Hematopoietic multipotent progenitor cell treated with erythropoietin and hydrocortisone succinate and interleukin-3 and kit ligand, for 6 days (in vitro differentiated cells): ENCODE measurements at regions not wholly inside any gene's neighbourhood (a gene's known extent, or its start where the extent isn't known, plus 50 kb on each side); places are given as distances from the start of the nearest gene placed in this dataset.
A peak's percentile ranks its signal among the peaks of the same experiment; 100 is the strongest.

Experiments
- DNase-seq: peaks from one replicate; pipeline ENCODE4 v3.0.0-alpha.2; 2015

DNA sequence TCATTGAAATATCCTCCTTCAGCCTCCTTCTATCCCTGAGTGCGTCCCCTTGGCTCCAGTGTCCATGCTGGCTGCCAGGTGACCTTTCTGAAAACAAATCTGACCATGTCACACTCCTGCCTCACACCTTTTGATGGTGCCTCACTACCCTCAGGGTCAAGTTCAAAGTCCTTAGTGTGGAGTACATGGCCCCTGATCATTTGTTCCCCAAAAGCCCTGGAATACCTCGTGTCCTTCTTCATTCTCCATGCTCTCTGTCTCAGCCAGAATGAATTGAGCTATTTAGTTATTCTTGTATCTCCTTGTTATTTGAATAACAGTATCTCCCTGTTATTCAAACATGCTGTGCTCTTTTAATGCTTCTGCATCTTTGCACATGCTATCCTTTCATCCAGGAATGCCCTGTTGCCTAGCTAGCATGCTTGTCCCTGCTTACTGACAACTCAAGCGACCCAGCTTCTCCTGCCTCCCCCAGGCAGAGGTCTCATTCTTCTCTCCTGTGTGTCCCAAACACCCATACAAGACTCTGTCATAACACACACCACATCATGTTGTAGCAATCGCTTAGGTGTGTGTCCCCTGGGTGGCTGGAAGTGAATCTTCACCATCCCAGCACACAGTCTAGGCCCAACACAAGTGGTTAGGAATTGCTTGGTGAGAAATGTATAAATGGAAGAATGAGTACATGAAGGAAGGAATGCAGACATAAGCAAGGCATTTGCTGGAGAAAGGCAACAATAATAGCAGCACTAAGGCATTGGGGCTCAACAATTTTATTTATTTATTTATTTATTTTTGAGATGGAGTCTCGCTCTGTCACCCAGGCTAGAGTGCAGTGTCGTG lies 144.0 kb downstream of the DDX1 start:
- DNase-seq = no peak

DNA sequence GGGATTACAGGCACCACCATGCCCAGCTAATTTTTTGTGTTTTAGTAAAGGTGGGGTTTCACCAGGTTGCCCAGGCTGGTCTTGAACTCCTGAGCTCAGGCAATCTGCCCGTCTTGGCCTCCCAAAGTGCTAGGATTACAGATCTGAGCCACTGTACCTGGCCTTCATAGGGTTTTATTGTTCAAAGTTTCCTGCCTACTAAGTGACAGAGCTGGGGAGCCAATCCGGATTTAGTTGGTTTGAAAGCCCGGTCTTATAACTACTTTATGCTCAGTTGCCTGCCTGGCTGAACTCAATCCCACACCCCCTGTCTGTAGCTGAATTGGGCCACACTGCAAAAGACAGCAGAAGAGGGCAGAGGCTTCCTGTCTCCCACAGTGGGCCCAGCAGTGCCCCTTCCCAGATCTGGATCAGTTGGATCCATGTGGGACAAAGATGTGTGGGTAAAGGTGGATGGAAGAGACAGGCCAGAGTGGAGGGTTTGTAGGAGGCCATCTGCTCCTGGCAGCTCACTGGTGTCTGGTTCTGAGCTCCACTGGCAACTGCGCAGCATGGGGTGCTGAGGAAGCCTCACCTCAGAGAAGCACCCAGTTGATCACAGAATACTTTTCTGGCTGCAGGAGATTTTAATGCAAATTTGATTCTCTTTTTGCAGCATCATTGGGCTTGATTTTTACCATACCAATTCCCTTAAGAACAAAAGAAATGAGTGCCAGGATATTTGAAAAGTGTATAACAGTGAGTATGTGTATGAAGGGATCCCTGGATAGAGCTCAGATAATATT lies 144.9 kb downstream of the DDX1 start:
- no peak for DNase-seq

DNA sequence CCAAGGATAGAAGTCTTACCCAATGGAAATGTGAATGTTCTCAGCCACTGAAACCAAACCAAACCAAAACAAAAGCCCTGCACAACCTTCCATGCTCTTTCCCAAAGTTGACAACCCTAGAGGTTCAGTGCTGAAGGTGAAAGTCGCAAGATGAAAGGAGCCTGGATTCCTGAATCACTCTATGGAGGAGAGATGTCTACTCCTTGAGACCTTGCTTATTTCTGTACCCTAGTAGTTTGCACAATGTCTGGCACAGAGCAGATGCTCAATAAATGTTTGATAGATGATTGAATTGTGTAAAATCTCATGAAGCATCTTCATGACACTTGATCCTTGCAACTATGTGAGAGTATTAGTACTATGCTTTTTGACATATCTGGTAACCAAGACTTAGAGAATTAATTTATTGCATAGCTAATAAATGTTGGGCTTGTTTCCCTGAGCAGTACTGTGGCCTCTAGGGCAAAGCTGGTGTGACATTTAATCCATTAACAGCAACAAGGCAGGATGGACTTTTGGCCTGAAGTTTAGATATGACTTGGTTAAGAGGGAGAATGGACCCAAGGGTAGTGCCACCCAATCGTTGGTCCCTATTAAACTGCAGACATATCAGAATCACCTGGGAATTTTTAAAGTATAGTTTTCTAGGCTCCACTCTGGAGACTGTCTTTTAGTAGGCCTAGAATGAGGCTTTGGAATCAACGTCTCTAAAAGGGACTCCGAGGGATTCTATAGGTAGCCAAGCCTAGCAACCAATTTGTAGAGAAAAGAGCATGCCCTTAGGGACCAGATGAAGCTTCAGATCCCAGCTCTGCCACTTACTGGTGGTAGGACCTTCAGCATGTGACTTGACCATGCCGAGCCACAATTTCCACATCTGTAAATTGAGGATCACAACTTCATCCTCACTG lies 145.9 kb downstream of the DDX1 start:
- DNase-seq = no peak

DNA sequence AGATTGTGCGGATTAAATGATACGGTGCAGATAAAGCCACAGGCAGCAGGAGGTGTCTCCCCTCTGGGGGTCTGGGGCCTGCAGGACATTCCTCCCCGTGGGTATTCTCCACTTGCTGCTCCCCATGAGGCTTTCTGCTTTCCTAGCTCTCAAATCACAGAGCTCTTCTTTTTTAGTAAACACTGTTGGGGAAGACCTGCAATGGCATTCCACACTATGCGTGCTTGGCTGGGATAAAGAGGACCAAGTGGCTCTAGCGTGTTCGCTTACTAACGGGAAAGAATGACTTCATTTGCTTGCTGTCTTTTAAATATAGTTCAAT lies 146.5 kb downstream of the DDX1 start:
- DNase-seq = no peak

DNA sequence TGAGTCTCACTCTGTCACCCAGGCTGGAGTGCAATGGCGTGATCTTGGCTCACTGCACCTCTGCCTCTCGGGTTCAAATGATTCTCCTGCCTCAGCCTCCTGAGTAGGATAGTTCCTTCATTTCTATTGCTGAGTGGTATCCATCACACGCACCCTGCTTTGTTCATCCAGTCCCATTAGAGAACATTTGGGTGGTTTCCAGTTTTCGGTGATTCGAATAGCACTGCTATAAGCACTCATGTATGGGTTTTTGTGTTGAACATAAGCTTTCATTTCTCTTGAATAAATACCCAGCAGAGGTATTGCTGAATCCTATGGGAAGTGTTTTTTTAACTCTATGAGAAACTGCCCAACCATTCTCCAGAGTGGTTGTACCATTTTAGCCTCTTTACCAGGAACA lies 147.3 kb downstream of the DDX1 start:
- DNase-seq = no peak

DNA sequence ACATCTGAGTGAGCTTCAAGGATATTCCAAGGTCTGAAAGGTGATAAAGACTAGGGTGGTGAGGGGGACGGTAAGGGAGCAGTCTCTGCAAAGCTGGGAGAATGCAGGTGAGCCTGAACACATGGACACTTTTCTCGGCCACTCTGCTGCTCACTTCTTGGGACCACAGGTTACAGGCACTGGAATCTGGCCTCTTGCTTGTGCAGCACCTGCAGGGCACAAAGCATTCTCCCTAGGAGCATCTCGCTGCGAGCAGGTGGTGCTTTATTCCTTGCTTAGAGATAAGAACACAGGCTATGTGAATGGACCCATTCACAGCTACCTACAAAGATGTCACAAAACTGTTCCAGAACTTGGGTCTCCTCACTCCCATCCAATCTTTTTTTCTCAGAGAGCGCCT lies 153.2 kb downstream of the DDX1 start:
- no peak for DNase-seq

DNA sequence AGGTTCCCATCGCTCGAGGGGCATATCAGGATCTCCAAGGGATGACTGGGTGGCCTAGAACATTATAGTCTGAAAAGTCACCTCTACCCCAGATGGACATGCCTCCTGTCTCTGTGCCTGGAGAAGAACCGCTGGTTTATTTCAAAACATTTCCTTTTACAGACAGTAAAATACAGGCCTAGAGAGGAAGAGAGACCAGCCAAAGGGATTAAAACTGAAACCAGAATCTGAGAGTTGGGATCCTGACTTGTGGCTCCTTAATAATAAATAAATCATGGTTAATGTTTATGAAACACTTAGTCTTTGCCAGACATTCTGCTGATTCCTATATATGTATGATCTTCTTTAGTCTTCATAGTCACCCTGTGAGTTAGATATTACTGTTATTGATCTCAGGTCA lies 153.7 kb downstream of the DDX1 start:
- DNase-seq = no peak

DNA sequence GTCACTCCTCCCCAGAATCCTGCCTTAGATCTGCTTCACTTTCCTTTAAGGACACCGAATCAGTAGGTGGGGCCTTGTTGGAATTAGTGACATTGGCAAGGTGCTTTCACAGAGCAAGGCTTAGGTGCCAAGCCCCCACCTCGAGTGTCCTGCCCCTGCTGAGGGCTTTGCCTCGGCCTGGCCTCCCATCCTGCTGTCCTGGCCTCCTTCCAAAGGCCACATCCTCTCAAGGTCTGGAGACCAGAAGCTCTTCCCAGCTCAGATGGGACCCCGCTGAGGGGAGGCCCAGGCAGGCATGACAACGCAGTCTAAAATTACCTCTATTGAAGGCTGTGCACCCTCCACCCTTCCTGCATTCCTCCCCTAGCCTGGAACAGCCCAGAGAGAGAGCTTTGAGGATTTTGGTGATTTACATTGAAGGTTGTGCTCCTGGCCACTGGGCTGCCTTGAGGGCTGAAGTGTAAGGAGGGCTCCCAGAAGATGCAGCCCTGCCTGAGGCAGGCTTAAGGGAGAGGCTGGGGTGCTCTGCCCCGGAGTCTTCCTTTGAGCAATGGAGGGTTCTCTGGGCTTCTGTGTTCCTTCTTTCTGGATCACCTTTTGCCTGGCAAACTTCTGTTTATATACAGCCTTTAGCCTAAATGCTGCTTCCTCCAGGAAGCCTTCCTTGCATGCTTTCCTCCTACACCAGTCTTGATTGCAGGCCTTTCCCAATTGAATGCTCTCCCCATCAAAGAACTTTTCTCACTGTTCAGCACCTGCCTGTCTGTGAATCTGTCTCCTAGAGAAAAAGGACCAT lies 154.4 kb downstream of the DDX1 start:
- DNase-seq = no peak

DNA sequence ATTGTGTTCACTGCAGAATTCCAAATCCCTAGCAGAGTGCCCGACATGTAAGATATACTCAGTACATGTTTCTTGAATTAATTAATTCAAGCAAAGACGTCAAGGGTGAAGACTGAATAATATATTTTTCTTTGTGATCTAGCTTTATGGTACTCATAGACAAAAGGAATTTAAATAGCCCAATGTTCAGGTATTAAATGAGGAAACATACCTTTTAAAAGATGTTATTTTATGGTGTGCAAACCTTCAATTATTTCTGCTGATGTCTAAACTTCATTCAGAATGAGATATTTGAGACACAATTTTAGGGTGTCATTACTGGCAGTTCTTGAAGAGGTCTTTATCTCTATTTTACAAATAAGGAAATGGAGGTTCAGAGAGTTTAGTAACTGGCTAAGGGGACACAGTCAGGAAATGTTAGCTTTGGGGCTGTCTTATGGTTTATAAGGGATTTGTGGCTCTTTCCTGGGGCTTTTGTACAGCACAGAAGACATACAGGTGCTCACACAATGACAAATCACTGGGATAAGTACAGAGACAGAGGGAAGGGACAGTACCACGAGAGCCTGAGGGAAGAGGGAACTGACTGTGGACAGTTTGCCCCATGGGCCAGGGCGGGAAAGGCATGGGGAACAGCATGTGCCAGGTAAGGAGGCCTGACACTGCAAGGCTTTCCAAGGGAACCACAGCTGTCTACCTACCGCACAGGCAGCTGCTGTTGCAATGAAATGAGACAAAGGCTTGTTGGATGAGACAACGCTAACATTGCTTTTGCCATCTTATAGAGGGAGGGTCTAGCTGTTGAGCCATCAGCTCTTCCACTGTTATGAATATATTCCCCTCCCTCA lies 155.3 kb downstream of the DDX1 start:
- DNase-seq = no peak

DNA sequence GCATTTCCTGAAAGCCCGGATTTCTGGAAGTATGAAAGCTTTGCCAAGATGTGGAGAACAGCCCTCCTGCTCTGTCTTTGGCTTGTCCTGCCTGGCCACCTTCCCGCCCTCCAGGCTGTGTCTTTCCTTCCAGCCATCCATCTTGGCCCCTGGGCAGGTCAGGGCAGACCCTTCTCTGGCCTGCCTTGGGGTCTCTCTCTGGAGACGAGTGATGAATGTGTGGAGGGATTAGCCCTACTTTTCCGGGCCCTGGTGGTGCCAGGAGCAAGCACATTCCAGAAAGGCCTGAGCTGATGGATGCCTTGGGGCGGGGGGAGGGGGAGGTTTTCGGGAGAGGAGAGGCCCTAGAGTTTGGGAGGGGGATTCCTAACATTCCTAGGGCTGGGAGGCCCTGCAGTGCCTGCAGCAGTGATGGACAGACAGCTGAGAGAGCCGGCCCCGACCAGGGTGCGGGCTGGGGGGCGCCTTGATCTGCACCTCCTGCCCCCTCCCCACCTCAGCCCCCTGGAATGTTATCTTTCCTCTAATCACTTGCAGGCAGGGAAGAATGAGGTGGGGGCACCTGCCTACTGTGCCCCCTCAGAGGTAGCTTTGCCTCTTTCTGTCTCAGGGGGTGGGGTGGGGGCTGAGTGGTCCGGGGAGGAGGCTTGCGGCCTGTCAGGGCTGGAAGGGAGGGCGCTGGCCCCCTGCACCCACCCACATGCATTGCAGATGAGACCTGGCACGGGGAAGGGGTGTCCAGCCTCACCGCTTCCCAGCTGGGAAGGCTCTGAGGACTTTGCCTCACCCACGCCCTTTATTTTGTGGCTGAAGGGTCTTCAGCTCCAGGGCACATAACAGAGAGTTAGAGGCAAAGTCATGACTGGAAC lies 156.2 kb downstream of the DDX1 start:
- DNase-seq = no peak

DNA sequence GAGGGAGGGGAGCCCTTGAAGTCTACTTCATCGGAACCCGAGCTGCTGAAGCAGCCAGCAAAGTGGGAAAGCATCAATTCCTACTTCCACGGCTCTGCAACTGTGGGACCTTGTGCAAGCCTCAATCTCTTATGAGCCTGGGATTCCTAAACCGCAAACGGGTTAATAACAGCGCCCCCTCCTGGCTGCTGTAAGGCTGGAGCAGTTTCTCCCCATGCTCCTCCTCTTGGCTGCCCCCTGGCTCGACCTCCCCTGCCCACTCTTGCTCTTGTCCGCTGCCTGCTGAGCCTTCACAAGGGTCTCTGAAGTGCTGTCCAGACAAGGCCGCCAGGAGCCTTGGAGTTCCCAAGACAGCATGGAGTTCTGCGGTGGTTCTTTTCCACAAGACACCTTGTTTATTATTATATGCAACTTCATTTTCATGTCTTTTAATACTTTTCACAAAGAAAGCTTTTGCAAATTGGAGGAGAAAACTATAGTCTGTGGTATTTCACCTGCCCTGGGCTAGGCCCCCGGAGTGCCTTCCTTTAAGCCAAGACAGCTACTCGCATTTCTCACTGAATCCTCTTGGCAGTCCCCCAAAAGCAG lies 157.2 kb downstream of the DDX1 start:
- peak; percentile 61 for DNase-seq

DNA sequence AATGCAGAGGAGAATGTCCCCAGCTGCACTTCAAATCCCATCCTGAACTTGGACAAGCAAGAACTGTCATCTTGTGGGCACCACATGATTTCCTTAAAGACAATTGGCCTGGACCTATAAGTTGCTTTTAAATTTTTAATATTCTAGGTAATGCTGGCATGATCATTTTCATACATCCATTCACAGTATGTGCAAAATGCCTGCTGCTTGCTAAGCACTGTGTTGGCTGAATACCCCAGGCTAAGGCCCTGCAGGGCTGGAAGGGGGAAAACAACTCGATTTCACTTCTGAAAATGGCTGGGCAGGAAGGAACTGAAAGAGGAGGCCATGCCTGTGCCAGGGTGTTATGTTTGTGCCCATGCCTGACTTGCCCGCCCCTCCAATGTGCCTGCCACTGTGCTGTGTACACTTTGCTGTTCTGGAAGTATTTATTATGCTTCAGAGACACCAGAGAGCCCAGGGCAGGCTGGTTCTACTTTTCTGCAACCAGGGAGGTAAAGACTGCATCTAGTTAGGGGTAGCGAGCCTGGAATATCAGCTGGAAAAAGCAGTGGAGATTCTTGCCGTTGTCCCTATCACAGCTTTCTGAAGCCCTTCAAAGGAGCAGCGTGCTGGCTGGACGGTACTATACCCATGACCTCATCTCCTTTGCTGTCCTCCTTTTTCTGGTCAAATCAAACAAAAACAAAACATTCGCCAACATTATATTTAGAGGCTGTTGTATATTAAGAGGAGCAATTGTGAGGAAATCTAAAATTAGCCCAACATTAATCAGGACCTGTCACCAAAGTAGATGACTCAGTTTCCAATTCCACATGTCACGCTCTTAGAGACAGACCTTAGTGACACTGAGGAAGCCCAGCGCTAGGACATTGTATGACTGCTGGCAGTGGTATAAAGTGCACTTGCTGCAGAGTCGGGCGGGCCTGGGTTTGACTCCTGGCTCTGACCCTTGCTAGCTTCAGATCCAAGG lies 158.1 kb downstream of the DDX1 start:
- DNase-seq = no peak

DNA sequence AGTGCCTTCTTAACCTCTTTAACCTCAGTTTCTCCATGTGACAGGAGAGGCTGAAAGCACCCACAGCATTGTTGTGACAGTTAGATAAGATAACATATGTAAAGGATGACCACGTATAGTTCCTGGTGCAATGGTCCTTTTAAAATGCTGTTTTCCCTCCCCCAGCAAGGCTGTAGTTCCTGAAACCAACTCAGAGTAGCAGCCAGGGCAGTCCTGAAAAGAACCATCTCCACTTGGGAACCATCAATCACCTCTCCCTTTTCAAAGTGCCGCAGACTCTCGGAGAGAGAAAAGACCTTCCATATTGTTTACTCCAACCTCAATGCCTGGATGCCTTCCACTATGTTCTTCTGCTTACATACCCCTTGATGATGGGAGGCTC lies 158.8 kb downstream of the DDX1 start:
- DNase-seq = no peak

DNA sequence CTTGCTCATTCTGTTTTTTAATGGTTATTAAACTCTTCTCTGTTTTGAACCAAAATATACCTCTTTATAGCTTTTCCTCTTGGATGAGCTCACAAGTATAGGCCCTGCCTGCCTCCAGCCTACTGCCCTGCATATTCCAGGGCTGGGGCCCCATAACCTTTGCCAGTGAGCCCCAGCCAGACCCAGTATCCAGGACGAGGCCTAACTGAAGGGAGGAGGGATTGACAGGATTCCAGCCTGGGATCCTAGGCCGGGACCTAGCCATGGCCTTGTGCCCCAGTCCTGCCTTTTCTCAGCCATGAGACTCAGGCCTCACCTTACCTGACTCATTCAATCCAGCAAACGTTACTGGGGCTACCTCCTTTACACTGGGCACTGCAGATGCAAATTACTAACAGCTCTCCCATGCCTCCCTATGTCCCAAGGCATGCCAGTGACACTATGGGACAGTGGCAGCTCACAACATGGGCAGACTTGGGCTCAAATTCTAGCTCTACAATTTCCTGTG lies 159.2 kb downstream of the DDX1 start:
- no peak for DNase-seq

DNA sequence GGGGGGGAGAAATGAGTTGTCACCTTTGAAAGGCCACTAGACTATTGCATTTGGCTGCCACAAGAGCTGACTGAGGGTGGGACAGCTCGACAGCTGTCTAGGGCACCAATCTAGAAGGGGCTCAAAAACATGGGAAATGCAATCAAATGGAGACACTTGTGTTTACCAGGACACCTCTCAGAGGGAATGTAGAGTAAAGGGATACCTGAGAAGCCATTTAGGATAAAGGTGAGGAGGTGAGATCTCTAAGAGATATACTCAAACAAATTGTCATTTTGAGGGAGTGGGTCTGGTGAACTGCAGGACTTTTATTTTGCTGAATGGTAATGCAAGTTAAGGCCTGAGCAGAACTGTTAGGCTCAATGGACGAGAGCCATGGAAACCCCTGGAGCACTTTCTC lies 159.8 kb downstream of the DDX1 start:
- DNase-seq = no peak

DNA sequence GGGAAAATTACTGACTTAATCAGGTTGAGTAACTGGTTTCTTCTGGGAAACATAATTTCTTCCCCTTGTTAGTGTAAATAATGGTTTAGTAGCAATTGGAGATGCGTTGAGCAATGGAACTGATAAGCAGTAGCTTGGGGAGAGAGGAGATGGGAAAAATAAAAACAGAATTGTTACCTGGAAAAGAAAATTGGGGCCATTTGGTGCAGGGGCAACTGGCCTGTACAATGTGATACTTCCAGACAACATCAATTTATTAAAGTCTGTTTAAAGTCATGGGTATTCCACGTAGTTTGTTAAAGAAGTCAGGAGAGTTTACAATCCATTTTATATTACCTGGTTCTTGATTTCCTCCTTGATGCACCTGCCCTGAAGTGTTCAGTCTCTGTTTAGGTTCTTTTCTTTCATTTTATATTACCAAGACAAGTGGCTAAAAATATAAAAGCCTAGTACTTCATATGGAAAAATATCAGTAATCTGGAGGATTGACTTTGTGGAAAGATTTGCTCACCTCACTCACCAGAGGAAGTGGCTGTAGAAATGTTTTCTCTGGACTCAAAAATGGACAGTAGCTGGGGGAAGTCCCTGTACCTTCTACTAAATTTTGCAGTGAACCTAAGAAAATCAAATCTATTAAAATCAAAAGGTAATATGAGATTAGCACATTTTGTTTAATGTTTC lies 161.0 kb downstream of the DDX1 start:
- no peak for DNase-seq

DNA sequence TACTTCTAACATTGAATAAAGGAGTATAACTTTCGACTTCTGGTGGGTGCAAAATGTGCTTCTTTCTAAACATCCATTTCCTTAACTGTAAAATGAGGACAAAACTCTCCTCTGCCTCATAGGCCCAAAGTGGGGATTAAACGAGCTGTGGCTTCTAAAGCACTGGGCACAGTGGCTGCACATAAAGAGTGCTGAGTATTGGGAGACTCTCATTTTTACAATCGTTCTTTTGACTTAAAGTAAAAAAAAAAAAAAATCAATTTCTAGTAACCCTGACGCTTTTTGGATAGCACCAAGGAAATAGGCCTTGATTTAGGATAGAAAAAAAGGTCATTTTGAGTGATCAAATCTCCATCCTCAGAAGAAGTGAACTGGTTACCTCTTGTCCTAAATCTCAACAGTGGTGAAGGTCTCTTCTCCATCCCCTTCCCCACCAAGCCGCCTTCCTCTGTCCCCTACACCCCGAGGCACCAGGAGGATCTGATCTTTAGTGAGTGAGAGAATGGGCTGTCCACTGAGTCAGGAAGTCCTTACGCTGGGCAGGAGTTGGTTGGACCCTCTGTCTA lies 161.6 kb downstream of the DDX1 start:
- DNase-seq = no peak
